Adrenal gland (tissue), 9 donors: ENCODE measurements at regions not wholly inside any gene's neighbourhood (a gene's known extent, or its start where the extent isn't known, plus 50 kb on each side); places are given as distances from the start of the nearest gene placed in this dataset.

ENCODE experiments used
- DNase-seq, 7 donors: peaks; one replicate each; pipeline ENCODE4 v3.0.0-alpha.2; 2019 to 2020
- H3K27ac ChIP-seq, 5 donors: fragments of 200-600 bp; sonication (generic) in 4 of 5; 1 replicate in 3 of 5; 2 replicates in 2 of 5; pipeline versions ENCODE4 v1.5.1 to v1.8.0; 2016 to 2020; ENCODE audit warnings: mild to moderate bottlenecking in 1 of 5
- H3K27me3 ChIP-seq: fragments of 200-600 bp; 2 replicates; pipeline ENCODE4 v1.8.0; 2021
- H3K36me3 ChIP-seq, 2 donors: fragments of 200-600 bp; replicated peaks in 1 of 2; 1 replicate in 1 of 2; 2 replicates in 1 of 2; pipeline versions ENCODE4 v1.5.1 to v1.8.0; 2018 to 2022
- H3K4me1 ChIP-seq, 2 donors: fragments of 200-600 bp; replicated peaks in 1 of 2; 1 replicate in 1 of 2; 2 replicates in 1 of 2; pipeline versions ENCODE4 v1.5.1 to v1.8.0; 2018 to 2021
- H3K4me3 ChIP-seq, 4 donors: fragments of 200-600 bp; sonication (generic) in 3 of 4; one replicate each; pipeline ENCODE4 v1.5.1; 2016 to 2018
- H3K9me3 ChIP-seq, 3 donors: fragments of 200-600 bp; sonication (generic) in 1 of 3; replicated peaks in 1 of 3; 1 replicate in 2 of 3; 2 replicates in 1 of 3; pipeline versions ENCODE4 v1.5.1 to v1.8.0; 2016 to 2021
- POLR2A ChIP-seq, 2 donors: fragments of 450-650 bp; IDR thresholded peaks; one replicate each; pipeline ENCODE4 v1.6.1; 2017; ENCODE audit warnings: antibody characterized with exemption in 2 of 2, mild to moderate bottlenecking in 2 of 2, moderate library complexity in 1 of 2
- WGBS, 4 donors: extraction: QIAGEN DNeasy Blood & Tissue Kit in 2 of 4; methylation state at CpG; one replicate each; pipeline versions ENCODE4 v1.1.5 to v1.1.7; 2013 to 2017; 5-methylcytosine and 5-hydroxymethylcytosine counted together
- intact Hi-C, 2 donors: fragments of 100-400 bp; cut with DNase I; formaldehyde crosslinking; loops; one replicate each; pipeline versions ENCODE4 v1.14.1 to v1.15.0; 2022 to 2023
- TF ChIP-seq, protein P1 (sequence below), 6 experiments: fragments of 450-650 bp in 4 of 6; fragments of 200-600 bp in 2 of 6; sonication (generic) in 1 of 6; IDR thresholded peaks; 1 replicate in 5 of 6; 2 replicates in 1 of 6; pipeline versions ENCODE4 v1.5.1 to v1.8.0; 2016 to 2021; ENCODE audit warnings: antibody characterized with exemption in 6 of 6, mild to moderate bottlenecking in 2 of 6, moderate library complexity in 1 of 6
- donor health status: healthy with polysubstance abuse.
- donor health status: Bipolar disorder and iron deficiency.
- donor health status: DM: yes; HTN: yes; CAD: no.
- donor health status: DM: no; HTN: no; CAD: no.
- donor health status: DM: no; HTN: no; CAD: no.

DNA sequence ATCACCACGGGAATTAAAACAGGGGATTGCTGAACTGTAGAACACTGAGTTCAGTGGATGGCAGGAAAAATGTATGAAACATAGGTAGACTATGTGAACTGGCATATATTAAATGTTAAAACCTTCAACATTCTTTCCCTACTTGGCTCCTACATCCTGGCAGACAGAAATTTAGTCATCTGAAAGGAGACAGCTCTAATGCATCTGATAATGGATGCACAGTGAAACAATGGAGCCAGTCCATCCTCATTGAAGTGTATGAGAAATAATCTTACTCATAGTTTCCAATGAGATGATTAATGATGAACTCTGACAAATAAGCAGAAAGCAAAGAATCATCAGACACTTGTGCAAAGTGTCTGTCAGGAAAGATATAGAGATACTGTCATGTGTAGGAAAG, 1629.7 kb upstream of the TMEFF2 start:
- Histone ChIP-seq H3K27ac (no peak overlapping the region), H3K27me3 (no peaks in the 10 kb centered on the region), H3K9me3 (no peaks in the 10 kb centered on the region), H3K4me3 (no peak overlapping the region), H3K4me1 (no peaks in the 10 kb centered on the region), H3K36me3 (no peaks in the 10 kb centered on the region)
- DNase-seq: no peak
- 63 to 69% (median 63%) methylated on average over 1 of the region's 1 CpG for WGBS, 4 donors
- TF ChIP-seq, protein P1, sequence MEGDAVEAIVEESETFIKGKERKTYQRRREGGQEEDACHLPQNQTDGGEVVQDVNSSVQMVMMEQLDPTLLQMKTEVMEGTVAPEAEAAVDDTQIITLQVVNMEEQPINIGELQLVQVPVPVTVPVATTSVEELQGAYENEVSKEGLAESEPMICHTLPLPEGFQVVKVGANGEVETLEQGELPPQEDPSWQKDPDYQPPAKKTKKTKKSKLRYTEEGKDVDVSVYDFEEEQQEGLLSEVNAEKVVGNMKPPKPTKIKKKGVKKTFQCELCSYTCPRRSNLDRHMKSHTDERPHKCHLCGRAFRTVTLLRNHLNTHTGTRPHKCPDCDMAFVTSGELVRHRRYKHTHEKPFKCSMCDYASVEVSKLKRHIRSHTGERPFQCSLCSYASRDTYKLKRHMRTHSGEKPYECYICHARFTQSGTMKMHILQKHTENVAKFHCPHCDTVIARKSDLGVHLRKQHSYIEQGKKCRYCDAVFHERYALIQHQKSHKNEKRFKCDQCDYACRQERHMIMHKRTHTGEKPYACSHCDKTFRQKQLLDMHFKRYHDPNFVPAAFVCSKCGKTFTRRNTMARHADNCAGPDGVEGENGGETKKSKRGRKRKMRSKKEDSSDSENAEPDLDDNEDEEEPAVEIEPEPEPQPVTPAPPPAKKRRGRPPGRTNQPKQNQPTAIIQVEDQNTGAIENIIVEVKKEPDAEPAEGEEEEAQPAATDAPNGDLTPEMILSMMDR (IDR thresholded peaks at IDR 0.05): no peak
- no peak for TF ChIP-seq POLR2A (IDR thresholded peaks at IDR 0.05)
- intact Hi-C loops: no loop called here

DNA sequence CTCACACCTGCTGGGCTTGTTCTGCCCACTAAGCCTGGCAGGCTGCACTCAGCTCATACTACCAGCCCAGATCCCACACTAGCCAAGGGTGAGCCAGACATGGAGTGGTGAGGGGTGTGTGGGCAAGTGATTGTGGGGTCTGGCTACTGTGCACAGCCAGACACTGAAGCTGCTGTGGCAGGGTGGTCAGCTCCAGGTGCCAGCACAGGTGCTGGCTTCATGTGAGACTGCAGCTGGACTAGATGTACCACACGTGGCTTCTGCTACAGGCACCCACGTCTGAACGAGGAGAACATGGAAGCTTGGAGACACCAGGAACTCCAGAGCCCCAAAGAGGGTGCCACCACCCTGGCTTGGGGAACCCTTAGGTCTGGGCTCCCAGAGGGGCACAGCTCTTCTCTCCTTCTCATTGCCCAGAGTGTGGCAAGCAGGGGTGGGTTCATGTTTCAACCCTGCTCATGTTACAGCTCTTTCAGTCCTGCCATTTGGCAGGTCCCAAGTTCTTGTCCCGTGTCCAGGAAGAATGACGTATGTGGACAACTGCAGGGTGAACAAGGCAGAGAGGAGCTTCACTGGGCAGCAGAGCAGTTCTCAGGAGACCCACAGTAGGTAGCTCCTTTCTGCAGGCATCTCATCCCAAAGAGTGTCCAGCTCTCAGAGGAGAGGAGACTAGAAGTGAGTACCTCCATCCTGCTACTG, 1624.2 kb upstream of the TMEFF2 start:
- H3K36me3 ChIP-seq: no peaks in the 10 kb centered on the region
- intact Hi-C loops: no loop called here
- no peak overlapping the region for H3K4me3 ChIP-seq
- H3K27me3 ChIP-seq: no peaks in the 10 kb centered on the region
- no peaks in the 10 kb centered on the region for H3K4me1 ChIP-seq
- no peaks in the 10 kb centered on the region for H3K9me3 ChIP-seq
- TF ChIP-seq, protein P1 (IDR thresholded peaks at IDR 0.05): no peak
- TF ChIP-seq POLR2A (IDR thresholded peaks at IDR 0.05): no peak
- DNase-seq: no peak
- WGBS, 4 donors: 68 to 84% (median 78%) methylated on average over 2 to 5 of the region's 5 CpGs
- H3K27ac ChIP-seq: no peak overlapping the region

DNA sequence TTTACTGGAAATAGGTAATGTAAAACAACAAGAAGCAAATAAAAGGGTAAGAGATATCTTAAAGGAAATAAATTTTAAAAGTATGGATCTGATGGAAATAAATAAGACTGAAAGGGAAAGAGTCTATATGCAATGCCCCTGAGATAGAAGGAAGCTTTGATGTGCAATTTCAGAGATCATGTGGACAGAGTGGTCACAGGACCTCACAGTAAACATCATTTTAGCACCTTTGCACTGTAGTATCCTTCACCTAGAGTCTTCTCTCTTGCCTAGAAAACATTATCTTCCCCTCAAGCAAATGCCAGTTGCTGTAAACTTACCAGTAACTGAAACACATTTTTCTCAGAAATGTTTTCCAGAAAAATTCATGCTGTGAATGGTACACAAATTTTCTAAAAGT, 1621.3 kb upstream of the TMEFF2 start:
- intact Hi-C loops: no loop called here
- H3K4me1 ChIP-seq: no peaks in the 10 kb centered on the region
- no peak for DNase-seq
- no peak for TF ChIP-seq POLR2A (IDR thresholded peaks at IDR 0.05)
- TF ChIP-seq, protein P1 (IDR thresholded peaks at IDR 0.05): no peak
- H3K27me3 ChIP-seq: no peaks in the 10 kb centered on the region
- no peaks in the 10 kb centered on the region for H3K36me3 ChIP-seq
- no peak overlapping the region for H3K27ac ChIP-seq
- H3K4me3 ChIP-seq: no peak overlapping the region
- H3K9me3 ChIP-seq: no peaks in the 10 kb centered on the region

DNA sequence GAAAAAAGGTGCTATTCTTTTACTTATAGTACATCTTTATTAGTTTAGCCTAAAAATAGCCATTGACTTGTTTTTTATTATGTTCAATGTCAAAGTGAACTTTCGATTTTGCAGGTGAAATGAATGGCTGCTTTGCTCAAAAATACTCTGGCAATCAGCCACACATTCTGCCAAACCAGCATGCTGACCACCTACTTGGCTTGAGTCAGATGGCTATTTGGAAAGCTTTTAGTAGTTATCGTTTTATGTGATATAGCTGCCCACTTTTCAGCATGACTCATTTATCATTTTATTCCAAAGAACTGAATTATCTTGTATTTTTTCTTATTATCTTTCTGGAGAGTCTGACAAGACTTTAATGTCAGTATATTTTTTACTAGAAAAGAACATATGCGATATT, 1615.8 kb upstream of the TMEFF2 start:
- no peak overlapping the region for H3K27ac ChIP-seq
- no peaks in the 10 kb centered on the region for H3K9me3 ChIP-seq
- H3K4me1 ChIP-seq: peaks cover 0 to 10% of the 10 kb centered on the region in 2 donors
- TF ChIP-seq POLR2A (IDR thresholded peaks at IDR 0.05): no peak
- TF ChIP-seq, protein P1 (IDR thresholded peaks at IDR 0.05): no peak
- DNase-seq: no peak
- 29 to 38% (median 37%) methylated on average over 3 of the region's 3 CpGs for WGBS, 4 donors
- H3K27me3 ChIP-seq: no peaks in the 10 kb centered on the region
- H3K4me3 ChIP-seq: no peak overlapping the region
- no peaks in the 10 kb centered on the region for H3K36me3 ChIP-seq
- intact Hi-C loops: no loop called here
